Ovary (tissue), 3 donors: ENCODE measurements at regions not wholly inside any gene's neighbourhood (a gene's known extent, or its start where the extent isn't known, plus 50 kb on each side); places are given as distances from the start of the nearest gene placed in this dataset.

Experiments
- EP300 ChIP-seq: sonication (generic); formaldehyde crosslinking; IDR thresholded peaks from one replicate; pipeline ENCODE4 v1.6.1; 2017; ENCODE audit warnings: antibody characterized with exemption
- POLR2A ChIP-seq: fragments of 450-650 bp; IDR thresholded peaks from one replicate; pipeline ENCODE4 v1.6.1; 2017; ENCODE audit warnings: antibody characterized with exemption, mild to moderate bottlenecking, moderate library complexity
- TF ChIP-seq, protein P1 (sequence below), 3 donors: fragments of 450-650 bp in 2 of 3; fragments of 200-600 bp in 1 of 3; IDR thresholded peaks; one replicate each; pipeline versions ENCODE4 v1.5.1 to v1.8.0; 2016 to 2022; ENCODE audit warnings: antibody characterized with exemption in 3 of 3, mild to moderate bottlenecking in 1 of 3
- donor health status: DM: no; HTN: no; CAD: no.

DNA sequence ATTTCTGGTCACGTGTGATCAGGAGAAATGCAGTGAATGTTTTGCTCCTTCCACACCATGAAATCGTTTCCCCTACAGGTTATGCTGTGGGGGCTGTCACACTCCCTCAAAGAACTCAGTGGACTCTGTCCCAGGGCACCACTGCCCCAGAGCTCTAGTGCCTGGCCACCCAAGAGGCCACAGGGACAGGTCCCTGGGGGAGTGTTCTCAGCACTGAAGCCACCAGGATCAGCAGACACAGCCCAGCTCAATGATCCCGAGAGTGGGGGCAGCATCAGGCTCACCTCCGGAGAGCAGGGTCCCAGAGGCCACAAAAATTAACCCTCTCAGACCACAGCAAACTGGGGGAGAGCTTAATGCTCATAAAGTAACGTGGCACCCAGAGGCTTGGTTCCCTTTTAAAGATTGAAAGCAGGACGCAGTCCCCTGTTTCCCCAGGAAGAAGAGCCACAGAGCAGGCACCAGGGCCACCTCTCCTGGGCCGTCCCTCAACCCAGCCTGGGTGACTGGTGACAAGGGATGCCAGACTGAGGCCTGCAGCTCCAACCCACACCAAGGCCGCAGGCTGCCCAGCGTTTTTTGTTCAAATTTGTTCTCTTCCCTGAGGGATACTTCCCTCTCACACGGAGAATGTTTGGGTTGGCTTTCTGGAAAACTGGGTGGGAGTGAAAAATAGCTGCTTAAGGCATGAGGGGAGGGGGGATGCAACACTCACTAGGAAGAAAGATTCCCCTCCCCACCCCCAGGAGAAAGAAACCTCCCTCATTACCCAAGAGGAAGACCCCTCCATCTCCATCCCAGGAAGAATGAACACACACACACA is 123.3 kb upstream of the IGF1R start:
- no peak for TF ChIP-seq POLR2A
- TF ChIP-seq, protein P1, sequence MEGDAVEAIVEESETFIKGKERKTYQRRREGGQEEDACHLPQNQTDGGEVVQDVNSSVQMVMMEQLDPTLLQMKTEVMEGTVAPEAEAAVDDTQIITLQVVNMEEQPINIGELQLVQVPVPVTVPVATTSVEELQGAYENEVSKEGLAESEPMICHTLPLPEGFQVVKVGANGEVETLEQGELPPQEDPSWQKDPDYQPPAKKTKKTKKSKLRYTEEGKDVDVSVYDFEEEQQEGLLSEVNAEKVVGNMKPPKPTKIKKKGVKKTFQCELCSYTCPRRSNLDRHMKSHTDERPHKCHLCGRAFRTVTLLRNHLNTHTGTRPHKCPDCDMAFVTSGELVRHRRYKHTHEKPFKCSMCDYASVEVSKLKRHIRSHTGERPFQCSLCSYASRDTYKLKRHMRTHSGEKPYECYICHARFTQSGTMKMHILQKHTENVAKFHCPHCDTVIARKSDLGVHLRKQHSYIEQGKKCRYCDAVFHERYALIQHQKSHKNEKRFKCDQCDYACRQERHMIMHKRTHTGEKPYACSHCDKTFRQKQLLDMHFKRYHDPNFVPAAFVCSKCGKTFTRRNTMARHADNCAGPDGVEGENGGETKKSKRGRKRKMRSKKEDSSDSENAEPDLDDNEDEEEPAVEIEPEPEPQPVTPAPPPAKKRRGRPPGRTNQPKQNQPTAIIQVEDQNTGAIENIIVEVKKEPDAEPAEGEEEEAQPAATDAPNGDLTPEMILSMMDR (IDR thresholded peaks at IDR 0.05): no peak
- TF ChIP-seq EP300: no peak
